ENCODE measurements at regions not wholly inside any gene's neighbourhood (a gene's known extent, or its start where the extent isn't known, plus 50 kb on each side); places are given as distances from the start of the nearest gene placed in this dataset.
"Not testable (repeated sequence)": the region's sequence is repeated elsewhere in the genome, so short reads cannot be mapped to it uniquely, and the experiment has no call there.

- no peak for DNase-seq
- TF ChIP-seq GATA1 (IDR thresholded peaks at IDR 0.05; ENCODE audit: low read depth, low read length) (no peak), POLR2A (IDR thresholded peaks at IDR 0.05; ENCODE audit: low read length) (no peak)
These were observed 159.0 kb upstream of the SNX2 start for GRCh38 chr5:122615832-122616231.

- not testable (repeated sequence) for DNase-seq
These were observed 156.8 kb upstream of the SNX2 start for GRCh38 chr5:122618046-122618445.

- not testable (repeated sequence) for DNase-seq
These were observed 154.1 kb upstream of the SNX2 start for GRCh38 chr5:122620768-122621167.

- not testable (repeated sequence) for DNase-seq
These were observed 146.2 kb upstream of the SNX2 start for GRCh38 chr5:122628714-122629113.

- TF ChIP-seq POLR2A (IDR thresholded peaks at IDR 0.05; ENCODE audit: low read length) (no peak), GATA1 (IDR thresholded peaks at IDR 0.05; ENCODE audit: low read depth, low read length) (no peak)
- no peak for DNase-seq
These were observed 145.7 kb upstream of the SNX2 start for GRCh38 chr5:122629121-122629677.

- no peak for TF ChIP-seq POLR2A (IDR thresholded peaks at IDR 0.05; ENCODE audit: low read length)
- no peak for TF ChIP-seq GATA1 (IDR thresholded peaks at IDR 0.05; ENCODE audit: low read depth, low read length)
- no peak for DNase-seq
These were observed 136.3 kb upstream of the SNX2 start for GRCh38 chr5:122638581-122638980.

GRCh38 chr5:122639033-122639432 is 135.8 kb upstream of the SNX2 start:
- DNase-seq = no peak
- no peak for TF ChIP-seq GATA1 (IDR thresholded peaks at IDR 0.05; ENCODE audit: low read depth, low read length)
- no peak for TF ChIP-seq POLR2A (IDR thresholded peaks at IDR 0.05; ENCODE audit: low read length)

- no peak for DNase-seq
These were observed 135.0 kb upstream of the SNX2 start for GRCh38 chr5:122639864-122640263.

GRCh38 chr5:122649080-122649479 is 125.8 kb upstream of the SNX2 start:
- no peak for TF ChIP-seq POLR2A (IDR thresholded peaks at IDR 0.05; ENCODE audit: low read length)
- no peak for TF ChIP-seq GATA1 (IDR thresholded peaks at IDR 0.05; ENCODE audit: low read depth, low read length)
- no peak for DNase-seq

More at GRCh38 chr5:122639864-122640263, 135.0 kb upstream of the SNX2 start:
- TF ChIP-seq POLR2A (IDR thresholded peaks at IDR 0.05; ENCODE audit: low read length) (no peak), GATA1 (IDR thresholded peaks at IDR 0.05; ENCODE audit: low read depth, low read length) (no peak)

GRCh38 chr5:122653087-122654017 is 121.5 kb upstream of the SNX2 start:
- TF ChIP-seq GATA1 (IDR thresholded peaks at IDR 0.05; ENCODE audit: low read depth, low read length) (no peak), POLR2A (IDR thresholded peaks at IDR 0.05; ENCODE audit: low read length) (no peak)
- DNase-seq = no peak

GRCh38 chr5:122656160-122656559 is 118.7 kb upstream of the SNX2 start:
- DNase-seq = no peak
- TF ChIP-seq POLR2A (IDR thresholded peaks at IDR 0.05; ENCODE audit: low read length) (no peak), GATA1 (IDR thresholded peaks at IDR 0.05; ENCODE audit: low read depth, low read length) (no peak)

- TF ChIP-seq GATA1 (IDR thresholded peaks at IDR 0.05; ENCODE audit: low read depth, low read length) (no peak), POLR2A (IDR thresholded peaks at IDR 0.05; ENCODE audit: low read length) (no peak)
These were observed 118.3 kb upstream of the SNX2 start for GRCh38 chr5:122656577-122656976.

GRCh38 chr5:122661496-122662180 is 113.2 kb upstream of the SNX2 start:
- DNase-seq = no peak

More at GRCh38 chr5:122656577-122656976, 118.3 kb upstream of the SNX2 start:
- DNase-seq = no peak

GRCh38 chr5:122665051-122665450 is 109.8 kb upstream of the SNX2 start:
- TF ChIP-seq POLR2A (IDR thresholded peaks at IDR 0.05; ENCODE audit: low read length) (no peak), GATA1 (IDR thresholded peaks at IDR 0.05; ENCODE audit: low read depth, low read length) (no peak)
- DNase-seq = no peak

More at GRCh38 chr5:122661496-122662180, 113.2 kb upstream of the SNX2 start:
- TF ChIP-seq POLR2A (IDR thresholded peaks at IDR 0.05; ENCODE audit: low read length) (no peak), GATA1 (IDR thresholded peaks at IDR 0.05; ENCODE audit: low read depth, low read length) (no peak)

GRCh38 chr5:122668552-122668951 is 106.3 kb upstream of the SNX2 start:
- no peak for TF ChIP-seq GATA1 (IDR thresholded peaks at IDR 0.05; ENCODE audit: low read depth, low read length)
- DNase-seq = no peak

GRCh38 chr5:122669709-122670108 is 105.2 kb upstream of the SNX2 start:
- DNase-seq = not testable (repeated sequence)

Measured in erythroblast (primary cell).